PFSK-1 (cell line): ENCODE measurements at regions not wholly inside any gene's neighbourhood (a gene's known extent, or its start where the extent isn't known, plus 50 kb on each side); places are given as distances from the start of the nearest gene placed in this dataset.

ENCODE experiments used
- FOXP2 ChIP-seq: optimal IDR thresholded peaks from 2 replicates; pipeline ENCODE3; 2011; ENCODE audit warnings: borderline replicate concordance, control low read depth, inconsistent platforms; ENCODE audit not compliant: insufficient read depth; ENCODE audit errors: extremely low read length, extremely low read depth
- POLR2AphosphoS5 ChIP-seq: IDR thresholded peaks from 2 replicates; pipeline ENCODE4 v1.6.1; 2012; ENCODE audit warnings: low read depth, mild to moderate bottlenecking, control low read depth, low read length, moderate library complexity
- REST ChIP-seq, 2 experiments: IDR thresholded peaks; 2 replicates each; pipeline versions ENCODE4 v1.6.1 to v1.8.0; 2011 to 2012; ENCODE audit warnings: low read depth in 2 of 2, low read length in 2 of 2, control low read depth in 1 of 2, inconsistent platforms in 1 of 2, mild to moderate bottlenecking in 1 of 2, moderate library complexity in 1 of 2; ENCODE audit not compliant: insufficient read depth in 1 of 2
- SIN3A ChIP-seq: IDR thresholded peaks from 2 replicates; pipeline ENCODE4 v1.6.1; 2012; ENCODE audit warnings: mild to moderate bottlenecking, low read length, moderate library complexity, borderline replicate concordance; ENCODE audit not compliant: insufficient read depth
- TAF1 ChIP-seq: IDR thresholded peaks from 2 replicates; pipeline ENCODE4 v1.6.1; 2012; ENCODE audit warnings: low read length, control low read depth, borderline replicate concordance; ENCODE audit not compliant: insufficient read depth

GRCh38 chr6:137552809-137553208 lies 58.6 kb upstream of the OLIG3 start:
- TF ChIP-seq POLR2AphosphoS5 (no peak), TAF1 (no peak), SIN3A (no peak), FOXP2 (no peak), REST (IDR thresholded peaks at IDR 0.05; ENCODE audit: insufficient read depth in 1 of 2, low read depth in 2 of 2, low read length in 2 of 2) (no peak)

GRCh38 chr6:137560184-137560563 lies 66.0 kb upstream of the OLIG3 start:
- no peak for TF ChIP-seq SIN3A
- no peak for TF ChIP-seq POLR2AphosphoS5
- TF ChIP-seq TAF1, result no peak
- TF ChIP-seq FOXP2, result no peak
- TF ChIP-seq REST (IDR thresholded peaks at IDR 0.05; ENCODE audit: insufficient read depth in 1 of 2, low read depth in 2 of 2, low read length in 2 of 2), result no peak

DNA sequence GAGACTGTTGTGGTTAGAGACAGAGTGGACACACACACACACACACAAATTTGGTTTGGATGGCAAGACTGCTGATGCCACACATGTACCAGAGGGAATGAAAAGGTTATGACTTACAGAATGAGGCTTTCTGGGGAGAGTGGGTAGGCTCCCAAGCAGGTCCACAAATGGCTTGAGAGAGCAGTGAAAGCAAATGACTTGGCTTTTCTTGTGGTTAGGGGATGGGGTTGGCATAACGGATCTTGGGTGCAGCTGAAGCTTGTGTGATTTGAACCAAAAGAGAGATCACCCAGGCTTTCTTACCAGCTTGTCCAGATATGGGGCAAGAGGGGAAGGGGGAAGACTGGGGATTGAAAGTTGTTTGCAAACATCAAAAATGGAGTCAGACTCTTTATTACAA lies 73.9 kb upstream of the OLIG3 start:
- TF ChIP-seq FOXP2 (no peak), TAF1 (no peak), REST (IDR thresholded peaks at IDR 0.05; ENCODE audit: insufficient read depth in 1 of 2, low read depth in 2 of 2, low read length in 2 of 2) (no peak), SIN3A (no peak), POLR2AphosphoS5 (no peak)

DNA sequence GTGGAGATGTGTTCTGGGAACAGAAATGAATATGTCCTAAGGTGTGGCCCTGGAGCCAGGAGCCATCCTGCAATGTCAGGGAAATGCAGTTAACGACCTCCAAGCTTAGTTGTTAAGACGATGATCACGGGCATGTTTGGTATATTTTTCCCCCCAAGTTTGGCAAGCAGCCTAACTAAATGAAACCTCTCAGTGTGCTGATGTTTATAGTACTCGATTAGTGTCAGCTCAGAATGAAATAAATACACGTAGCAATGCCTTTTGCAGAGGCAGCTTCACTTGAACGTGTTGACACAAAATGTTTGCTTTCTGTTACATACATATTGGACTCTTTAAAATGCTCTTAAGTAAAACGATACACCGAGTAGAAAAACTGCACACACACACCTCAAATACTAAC lies 76.2 kb upstream of the OLIG3 start:
- TF ChIP-seq SIN3A (no peak), FOXP2 (no peak), POLR2AphosphoS5 (no peak), REST (IDR thresholded peaks at IDR 0.05; ENCODE audit: insufficient read depth in 1 of 2, low read depth in 2 of 2, low read length in 2 of 2) (no peak), TAF1 (no peak)

DNA sequence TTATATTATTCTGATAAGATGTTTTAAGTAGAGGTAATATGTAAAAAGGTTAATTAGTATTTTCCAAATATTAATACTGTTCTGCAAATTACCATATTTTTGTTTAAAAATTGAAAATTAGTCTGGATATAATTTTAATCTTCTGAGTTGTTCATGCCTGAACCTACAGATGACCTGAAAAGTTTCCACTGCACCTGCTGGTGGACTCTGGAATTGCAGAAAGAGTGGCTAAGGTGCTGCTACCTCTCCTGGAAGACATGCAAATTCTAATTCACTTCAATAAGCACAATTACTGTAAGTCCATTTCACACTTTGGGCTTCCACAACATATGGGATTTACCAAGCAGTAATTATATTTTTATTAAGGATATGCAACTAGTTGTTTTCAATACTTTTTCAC lies 77.7 kb upstream of the OLIG3 start:
- TF ChIP-seq SIN3A (no peak), TAF1 (no peak), POLR2AphosphoS5 (no peak), REST (IDR thresholded peaks at IDR 0.05; ENCODE audit: insufficient read depth in 1 of 2, low read depth in 2 of 2, low read length in 2 of 2) (no peak), FOXP2 (no peak)
